ENCODE measurements at regions not wholly inside any gene's neighbourhood (a gene's known extent, or its start where the extent isn't known, plus 50 kb on each side); places are given as distances from the start of the nearest gene placed in this dataset.

DNA sequence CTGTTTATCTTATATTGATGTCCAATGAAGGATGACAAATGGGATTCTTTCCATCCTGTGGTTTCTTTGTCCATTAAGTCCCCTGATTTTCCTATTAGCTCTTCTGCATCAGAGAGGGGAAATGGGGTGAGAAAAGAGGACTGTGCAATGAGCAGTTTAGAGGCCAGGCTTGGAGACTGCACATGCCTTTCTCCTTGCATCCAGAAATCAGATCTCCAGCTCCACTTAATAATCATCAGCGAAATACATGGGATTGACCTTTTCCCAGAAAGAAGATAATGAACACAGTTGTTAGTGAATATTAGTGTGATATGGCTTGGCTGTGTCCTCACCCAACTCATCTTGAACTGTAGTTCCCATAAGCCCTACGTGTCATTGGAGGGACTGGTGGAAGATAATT lies 697.4 kb downstream of the CBLN2 start:
- no peaks in the 10 kb centered on the region for H3K4me1 ChIP-seq
- H3K27ac ChIP-seq = no peak overlapping the region
- no peak overlapping the region for H3K4me3 ChIP-seq
- no peaks in the 10 kb centered on the region for H3K27me3 ChIP-seq
- no peak for TF ChIP-seq POLR2A (IDR thresholded peaks at IDR 0.05)
- TF ChIP-seq, protein P1, sequence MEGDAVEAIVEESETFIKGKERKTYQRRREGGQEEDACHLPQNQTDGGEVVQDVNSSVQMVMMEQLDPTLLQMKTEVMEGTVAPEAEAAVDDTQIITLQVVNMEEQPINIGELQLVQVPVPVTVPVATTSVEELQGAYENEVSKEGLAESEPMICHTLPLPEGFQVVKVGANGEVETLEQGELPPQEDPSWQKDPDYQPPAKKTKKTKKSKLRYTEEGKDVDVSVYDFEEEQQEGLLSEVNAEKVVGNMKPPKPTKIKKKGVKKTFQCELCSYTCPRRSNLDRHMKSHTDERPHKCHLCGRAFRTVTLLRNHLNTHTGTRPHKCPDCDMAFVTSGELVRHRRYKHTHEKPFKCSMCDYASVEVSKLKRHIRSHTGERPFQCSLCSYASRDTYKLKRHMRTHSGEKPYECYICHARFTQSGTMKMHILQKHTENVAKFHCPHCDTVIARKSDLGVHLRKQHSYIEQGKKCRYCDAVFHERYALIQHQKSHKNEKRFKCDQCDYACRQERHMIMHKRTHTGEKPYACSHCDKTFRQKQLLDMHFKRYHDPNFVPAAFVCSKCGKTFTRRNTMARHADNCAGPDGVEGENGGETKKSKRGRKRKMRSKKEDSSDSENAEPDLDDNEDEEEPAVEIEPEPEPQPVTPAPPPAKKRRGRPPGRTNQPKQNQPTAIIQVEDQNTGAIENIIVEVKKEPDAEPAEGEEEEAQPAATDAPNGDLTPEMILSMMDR (IDR thresholded peaks at IDR 0.05 in 4 of 5, conservative IDR thresholded peaks at IDR 0.05 in 1 of 5) = no peak
- H3K9me3 ChIP-seq = no peaks in the 10 kb centered on the region
- no peak for DNase-seq
- no peak for ATAC-seq
- in situ Hi-C loops (cut with MboI; ENCODE audit: low sequenced_read_pairs in 4 of 4) (no loop called here), intact Hi-C loops (cut with DNase I; ENCODE audit: low total_unique reads) (no loop called here)
- H3K36me3 ChIP-seq = no peaks in the 10 kb centered on the region

- H3K4me3 ChIP-seq = no peak overlapping the region
- H3K4me1 ChIP-seq = no peaks in the 10 kb centered on the region
- no peak for DNase-seq
- intact Hi-C loops (cut with DNase I; ENCODE audit: low total_unique reads) (no loop called here), in situ Hi-C loops (cut with MboI; ENCODE audit: low sequenced_read_pairs in 4 of 4) (no loop called here)
- H3K36me3 ChIP-seq = no peaks in the 10 kb centered on the region
- no peak for TF ChIP-seq POLR2A (IDR thresholded peaks at IDR 0.05)
- TF ChIP-seq, protein P1 (IDR thresholded peaks at IDR 0.05 in 4 of 5, conservative IDR thresholded peaks at IDR 0.05 in 1 of 5) = no peak
- H3K27ac ChIP-seq = no peak overlapping the region
- no peaks in the 10 kb centered on the region for H3K9me3 ChIP-seq
- no peak for ATAC-seq
- no peaks in the 10 kb centered on the region for H3K27me3 ChIP-seq
These were observed 699.3 kb downstream of the CBLN2 start for GRCh38 chr18:71844814-71845213.

- ATAC-seq = no peak
- Histone ChIP-seq H3K27me3 (no peaks in the 10 kb centered on the region), H3K9me3 (no peaks in the 10 kb centered on the region), H3K4me1 (no peaks in the 10 kb centered on the region), H3K27ac (no peak overlapping the region), H3K36me3 (no peaks in the 10 kb centered on the region), H3K4me3 (no peak overlapping the region)
- intact Hi-C loops (cut with DNase I; ENCODE audit: low total_unique reads) (no loop called here), in situ Hi-C loops (cut with MboI; ENCODE audit: low sequenced_read_pairs in 4 of 4) (no loop called here)
- TF ChIP-seq, protein P1 (IDR thresholded peaks at IDR 0.05 in 4 of 5, conservative IDR thresholded peaks at IDR 0.05 in 1 of 5) = no peak
- no peak for TF ChIP-seq POLR2A (IDR thresholded peaks at IDR 0.05)
- DNase-seq = no peak
These were observed 701.5 kb downstream of the CBLN2 start for GRCh38 chr18:71842666-71843065.

GRCh38 chr18:71837547-71837946 lies 706.6 kb downstream of the CBLN2 start:
- no peak for TF ChIP-seq POLR2A (IDR thresholded peaks at IDR 0.05)
- TF ChIP-seq, protein P1 (IDR thresholded peaks at IDR 0.05 in 4 of 5, conservative IDR thresholded peaks at IDR 0.05 in 1 of 5) = no peak
- ATAC-seq = no peak
- intact Hi-C loops (cut with DNase I; ENCODE audit: low total_unique reads) = no loop called here

DNA sequence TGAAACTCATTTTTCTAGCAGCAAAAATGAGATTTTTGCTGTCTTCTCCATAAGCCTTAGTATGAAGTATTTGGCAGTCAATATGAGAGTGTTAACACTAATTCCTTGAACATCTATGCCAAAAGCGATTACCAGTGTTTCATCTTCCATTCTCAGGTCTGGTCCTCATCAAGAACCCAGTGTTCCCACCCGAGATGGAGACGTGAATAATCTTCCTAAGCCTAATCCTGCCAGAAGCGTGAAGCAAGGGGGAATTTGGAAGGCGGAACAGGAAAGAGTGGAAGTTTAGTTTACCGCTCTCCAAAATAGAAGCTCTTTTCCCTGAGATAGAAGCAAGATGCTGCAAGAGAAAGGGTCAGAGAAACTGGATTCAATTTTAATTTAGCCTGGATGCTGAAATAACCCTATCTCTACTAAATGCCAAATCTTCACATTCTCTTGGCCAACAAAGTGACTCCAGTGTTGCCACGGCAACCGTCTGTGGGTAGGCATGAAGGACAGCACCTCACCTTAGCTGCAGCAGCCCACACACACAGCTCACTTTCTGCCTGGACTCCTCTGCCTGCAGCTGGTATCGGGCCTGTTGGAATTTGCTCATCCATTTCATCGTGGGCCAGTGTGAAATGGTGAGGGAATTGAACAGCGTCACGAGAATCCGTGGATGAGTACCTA lies 711.1 kb downstream of the CBLN2 start:
- H3K27ac ChIP-seq = no peak overlapping the region
- no peak for DNase-seq
- H3K4me3 ChIP-seq = no peak overlapping the region
- no peaks in the 10 kb centered on the region for H3K27me3 ChIP-seq
- no peak for ATAC-seq
- no peaks in the 10 kb centered on the region for H3K4me1 ChIP-seq
- in situ Hi-C loops (cut with MboI; ENCODE audit: low sequenced_read_pairs in 4 of 4) = no loop called here
- TF ChIP-seq POLR2A (IDR thresholded peaks at IDR 0.05) = no peak
- TF ChIP-seq, protein P1 (IDR thresholded peaks at IDR 0.05 in 4 of 5, conservative IDR thresholded peaks at IDR 0.05 in 1 of 5) = no peak
- no peaks in the 10 kb centered on the region for H3K36me3 ChIP-seq
- no peaks in the 10 kb centered on the region for H3K9me3 ChIP-seq
- intact Hi-C loops (cut with DNase I; ENCODE audit: low total_unique reads) = no loop called here

More at GRCh38 chr18:71837547-71837946, 706.6 kb downstream of the CBLN2 start:
- Histone ChIP-seq H3K27ac (no peak overlapping the region), H3K36me3 (no peaks in the 10 kb centered on the region), H3K27me3 (no peaks in the 10 kb centered on the region), H3K9me3 (no peaks in the 10 kb centered on the region), H3K4me3 (no peak overlapping the region), H3K4me1 (no peaks in the 10 kb centered on the region)
- no peak for DNase-seq
- in situ Hi-C loops (cut with MboI; ENCODE audit: low sequenced_read_pairs in 4 of 4) = no loop called here
